HEK293 (cell line): ENCODE measurements at regions not wholly inside any gene's neighbourhood (a gene's known extent, or its start where the extent isn't known, plus 50 kb on each side); places are given as distances from the start of the nearest gene placed in this dataset.

ENCODE experiments used
- CTCF ChIA-PET: fragments of 350-600 bp; formaldehyde crosslinking; extraction: SDS; loops from one replicate; lab custom pipeline; 2021; ENCODE audit warnings: antibody characterized with exemption; lab: Yijun Ruan, JAX
- POLR2A ChIA-PET: fragments of 300-600 bp; formaldehyde crosslinking; extraction: SDS; loops from one replicate; lab custom pipeline; 2020; ENCODE audit warnings: antibody characterized with exemption, inconsistent platforms; lab: Yijun Ruan, JAX
- H3K27ac ChIP-seq: fragments of 200-500 bp; sonication (Bioruptor generic); 2 replicates; pipeline ENCODE4 v1.5.1; 2014; ENCODE audit warnings: low read depth, low read length, control low read depth, inconsistent platforms; ENCODE audit errors: extremely low read depth
- H3K36me3 ChIP-seq, 2 experiments: fragments of 200-500 bp in 1 of 2; sonication (Bioruptor generic) in 1 of 2; 1 replicate in 1 of 2; 2 replicates in 1 of 2; pipeline ENCODE4 v1.5.1; 2014 to 2017; ENCODE audit warnings: inconsistent platforms in 2 of 2, low read length in 2 of 2; ENCODE audit not compliant: control insufficient read depth in 2 of 2, insufficient read depth in 1 of 2
- H3K4me1 ChIP-seq: fragments of 200-500 bp; sonication (Bioruptor generic); 2 replicates; pipeline ENCODE4 v1.5.1; 2014; ENCODE audit warnings: mild to moderate bottlenecking, low read length, inconsistent platforms; ENCODE audit not compliant: control insufficient read depth, insufficient read depth
- H3K4me3 ChIP-seq: 2 replicates; pipeline ENCODE4 v1.5.1; 2011; ENCODE audit warnings: low read depth, mild to moderate bottlenecking, control low read depth, low read length, moderate library complexity
- H3K9me3 ChIP-seq: fragments of 200-500 bp; sonication (Bioruptor generic); 2 replicates; pipeline ENCODE4 v1.5.1; 2014; ENCODE audit warnings: low read depth, low read length, inconsistent platforms; ENCODE audit not compliant: control insufficient read depth, insufficient read depth
- KLF8 ChIP-seq: fragments of 450-650 bp; formaldehyde crosslinking; IDR thresholded peaks from 2 replicates; pipeline ENCODE4 v1.5.1; 2016; ENCODE audit warnings: missing biosample characterization, missing genetic modification characterization
- RBAK ChIP-seq: fragments of 450-650 bp; formaldehyde crosslinking; IDR thresholded peaks from 2 replicates; pipeline ENCODE4 v1.5.1; 2016; ENCODE audit warnings: missing biosample characterization, missing genetic modification characterization
- YY2 ChIP-seq: fragments of 450-650 bp; formaldehyde crosslinking; IDR thresholded peaks from 2 replicates; pipeline ENCODE4 v1.5.1; 2016; ENCODE audit warnings: missing biosample characterization, missing genetic modification characterization
- ZBTB21 ChIP-seq: fragments of 450-650 bp; formaldehyde crosslinking; IDR thresholded peaks from 2 replicates; pipeline ENCODE4 v1.5.1; 2017; ENCODE audit warnings: missing biosample characterization, missing genetic modification characterization
- ZFP37 ChIP-seq: fragments of 450-650 bp; formaldehyde crosslinking; IDR thresholded peaks from 2 replicates; pipeline ENCODE4 v1.5.1; 2016; ENCODE audit warnings: missing biosample characterization, missing genetic modification characterization
- ZFP41 ChIP-seq: fragments of 450-650 bp; formaldehyde crosslinking; IDR thresholded peaks from 2 replicates; pipeline ENCODE4 v1.5.1; 2016; ENCODE audit warnings: missing biosample characterization, missing genetic modification characterization, borderline replicate concordance
- ZNF132 ChIP-seq: fragments of 450-650 bp; formaldehyde crosslinking; IDR thresholded peaks from 2 replicates; pipeline ENCODE4 v1.5.1; 2017; ENCODE audit warnings: missing biosample characterization, missing genetic modification characterization, borderline replicate concordance
- ZNF2 ChIP-seq: fragments of 450-650 bp; formaldehyde crosslinking; IDR thresholded peaks from 2 replicates; pipeline ENCODE4 v1.5.1; 2016; ENCODE audit warnings: missing biosample characterization, missing genetic modification characterization
- ZNF26 ChIP-seq: fragments of 450-650 bp; formaldehyde crosslinking; IDR thresholded peaks from 2 replicates; pipeline ENCODE4 v1.5.1; 2016; ENCODE audit warnings: missing biosample characterization, missing genetic modification characterization
- ZNF280C ChIP-seq: fragments of 450-650 bp; formaldehyde crosslinking; IDR thresholded peaks from 2 replicates; pipeline ENCODE4 v1.5.1; 2016; ENCODE audit warnings: missing biosample characterization, missing genetic modification characterization
- ZNF37A ChIP-seq: fragments of 450-650 bp; IDR thresholded peaks from 2 replicates; pipeline ENCODE4 v1.5.1; 2018; ENCODE audit warnings: missing biosample characterization, missing genetic modification characterization
- ZNF404 ChIP-seq: fragments of 450-650 bp; formaldehyde crosslinking; IDR thresholded peaks from 2 replicates; pipeline ENCODE4 v1.5.1; 2017; ENCODE audit warnings: missing biosample characterization, missing genetic modification characterization
- ZNF48 ChIP-seq: fragments of 450-650 bp; formaldehyde crosslinking; IDR thresholded peaks from 2 replicates; pipeline ENCODE4 v1.5.1; 2016; ENCODE audit warnings: missing biosample characterization, missing genetic modification characterization
- ZNF600 ChIP-seq: fragments of 450-650 bp; formaldehyde crosslinking; IDR thresholded peaks from 2 replicates; pipeline ENCODE4 v1.5.1; 2016; ENCODE audit warnings: missing biosample characterization, missing genetic modification characterization
- ZNF747 ChIP-seq: fragments of 450-650 bp; formaldehyde crosslinking; IDR thresholded peaks from 2 replicates; pipeline ENCODE4 v1.5.1; 2016; ENCODE audit warnings: missing biosample characterization, missing genetic modification characterization
- ZSCAN16 ChIP-seq: fragments of 450-650 bp; formaldehyde crosslinking; IDR thresholded peaks from 2 replicates; pipeline ENCODE4 v1.5.1; 2016; ENCODE audit warnings: missing biosample characterization, missing genetic modification characterization
- TF ChIP-seq, protein P1 (sequence below): fragments of 450-650 bp; formaldehyde crosslinking; IDR thresholded peaks from 2 replicates; pipeline ENCODE4 v1.5.1; 2017; ENCODE audit warnings: missing biosample characterization, missing genetic modification characterization
- TF ChIP-seq, protein P2 (sequence below): fragments of 450-650 bp; formaldehyde crosslinking; IDR thresholded peaks from 2 replicates; pipeline ENCODE4; 2016; ENCODE audit warnings: missing biosample characterization, missing genetic modification characterization
- TF ChIP-seq, protein P3 (sequence below): fragments of 450-650 bp; formaldehyde crosslinking; IDR thresholded peaks from 2 replicates; pipeline ENCODE4 v1.5.1; 2016; ENCODE audit warnings: missing biosample characterization, missing genetic modification characterization

DNA sequence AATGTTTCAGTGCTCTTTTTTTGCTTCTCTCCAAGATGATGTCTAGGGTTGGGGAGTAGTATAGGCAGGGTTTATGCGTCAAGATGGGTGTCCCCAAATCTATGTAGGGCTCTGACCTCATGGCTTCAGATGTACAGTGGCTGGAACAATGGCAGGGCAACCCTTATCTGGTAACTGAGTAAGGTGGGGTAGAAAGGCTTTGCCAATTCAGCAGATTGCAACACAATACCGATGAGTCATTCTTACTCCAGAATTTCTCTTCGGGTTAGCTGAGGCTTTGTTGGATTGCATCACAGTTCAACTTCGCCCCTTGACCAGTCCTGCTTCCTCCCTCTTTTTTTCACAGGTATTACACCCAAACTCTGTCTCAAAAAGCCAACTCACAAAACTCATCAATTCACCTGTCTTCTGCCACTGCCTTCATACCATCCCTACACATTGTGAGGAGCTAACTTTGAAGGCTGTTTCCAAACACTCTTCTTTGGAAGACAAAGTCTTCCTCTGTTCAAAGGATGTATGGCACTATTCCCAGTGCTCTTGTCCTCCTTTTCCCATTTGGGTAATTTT, 190.2 kb upstream of the CNOT2 start (continued):
- TF ChIP-seq ZNF280C (tag by site-specific recombination) (no peak), ZNF404 (tag by site-specific recombination) (0 out of 2 replicates have a peak, but pooled peaks have one; percentile 8), ZNF132 (tag by site-specific recombination) (no peak)

DNA sequence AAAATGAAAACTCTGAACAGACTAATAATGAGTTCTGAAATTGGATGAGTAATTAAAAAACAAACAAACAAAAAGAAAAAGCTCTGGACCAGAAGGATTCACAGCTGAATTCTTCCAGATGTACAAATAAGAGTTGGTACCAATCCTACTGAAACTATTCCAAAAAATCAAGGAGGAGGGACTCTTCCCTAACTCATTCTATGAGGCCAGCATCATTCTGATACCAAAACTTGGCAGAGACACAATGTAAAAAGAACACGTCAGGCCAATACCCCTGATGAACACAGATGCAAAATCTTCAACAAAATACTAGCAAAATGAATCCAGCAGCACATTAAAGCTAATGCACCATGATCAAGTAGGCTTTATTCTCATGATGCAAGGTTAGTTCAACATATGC, 183.9 kb upstream of the CNOT2 start:
- H3K4me1 ChIP-seq: no peaks in the 10 kb centered on the region
- ChIA-PET POLR2A (no interaction called here), CTCF (no interaction called here)
- no peaks in the 10 kb centered on the region for H3K9me3 ChIP-seq
- no peak overlapping the region for H3K27ac ChIP-seq
- no peak for TF ChIP-seq ZNF600 (tag by site-specific recombination)
- TF ChIP-seq ZSCAN16 (tag by site-specific recombination): no peak
- no peak for TF ChIP-seq ZFP37 (tag by site-specific recombination)
- no peak for TF ChIP-seq KLF8
- TF ChIP-seq ZNF747 (tag by site-specific recombination): no peak
- TF ChIP-seq RBAK: no peak
- TF ChIP-seq ZNF26 (tag by site-specific recombination): no peak
- TF ChIP-seq ZBTB21 (tag by site-specific recombination): no peak
- TF ChIP-seq, protein P1, sequence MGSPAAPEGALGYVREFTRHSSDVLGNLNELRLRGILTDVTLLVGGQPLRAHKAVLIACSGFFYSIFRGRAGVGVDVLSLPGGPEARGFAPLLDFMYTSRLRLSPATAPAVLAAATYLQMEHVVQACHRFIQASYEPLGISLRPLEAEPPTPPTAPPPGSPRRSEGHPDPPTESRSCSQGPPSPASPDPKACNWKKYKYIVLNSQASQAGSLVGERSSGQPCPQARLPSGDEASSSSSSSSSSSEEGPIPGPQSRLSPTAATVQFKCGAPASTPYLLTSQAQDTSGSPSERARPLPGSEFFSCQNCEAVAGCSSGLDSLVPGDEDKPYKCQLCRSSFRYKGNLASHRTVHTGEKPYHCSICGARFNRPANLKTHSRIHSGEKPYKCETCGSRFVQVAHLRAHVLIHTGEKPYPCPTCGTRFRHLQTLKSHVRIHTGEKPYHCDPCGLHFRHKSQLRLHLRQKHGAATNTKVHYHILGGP (tag by site-specific recombination): no peak
- TF ChIP-seq ZNF48 (tag by site-specific recombination): no peak
- TF ChIP-seq ZFP41: no peak
- TF ChIP-seq, protein P2, sequence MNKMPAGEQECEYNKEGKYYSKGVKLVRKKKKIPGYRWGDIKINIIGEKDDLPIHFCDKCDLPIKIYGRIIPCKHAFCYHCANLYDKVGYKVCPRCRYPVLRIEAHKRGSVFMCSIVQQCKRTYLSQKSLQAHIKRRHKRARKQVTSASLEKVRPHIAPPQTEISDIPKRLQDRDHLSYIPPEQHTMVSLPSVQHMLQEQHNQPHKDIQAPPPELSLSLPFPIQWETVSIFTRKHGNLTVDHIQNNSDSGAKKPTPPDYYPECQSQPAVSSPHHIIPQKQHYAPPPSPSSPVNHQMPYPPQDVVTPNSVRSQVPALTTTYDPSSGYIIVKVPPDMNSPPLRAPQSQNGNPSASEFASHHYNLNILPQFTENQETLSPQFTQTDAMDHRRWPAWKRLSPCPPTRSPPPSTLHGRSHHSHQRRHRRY: no peak
- no peak for TF ChIP-seq ZNF37A (tag by site-specific recombination)
- TF ChIP-seq, protein P3, sequence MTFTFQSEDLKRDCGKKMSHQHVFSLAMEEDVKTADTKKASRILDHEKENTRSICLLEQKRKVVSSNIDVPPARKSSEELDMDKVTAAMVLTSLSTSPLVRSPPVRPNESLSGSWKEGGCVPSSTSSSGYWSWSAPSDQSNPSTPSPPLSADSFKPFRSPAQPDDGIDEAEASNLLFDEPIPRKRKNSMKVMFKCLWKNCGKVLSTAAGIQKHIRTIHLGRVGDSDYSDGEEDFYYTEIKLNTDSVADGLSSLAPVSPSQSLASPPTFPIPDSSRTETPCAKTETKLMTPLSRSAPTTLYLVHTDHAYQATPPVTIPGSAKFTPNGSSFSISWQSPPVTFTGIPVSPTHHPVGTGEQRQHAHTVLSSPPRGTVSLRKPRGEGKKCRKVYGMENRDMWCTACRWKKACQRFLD: no peak
- TF ChIP-seq YY2: no peak
- no peak for TF ChIP-seq ZNF2
- no peaks in the 10 kb centered on the region for H3K36me3 ChIP-seq
- H3K4me3 ChIP-seq: no peak overlapping the region
